C4-2B (cell line): ENCODE measurements at regions not wholly inside any gene's neighbourhood (a gene's known extent, or its start where the extent isn't known, plus 50 kb on each side); places are given as distances from the start of the nearest gene placed in this dataset.

ENCODE experiments used
- ZFX ChIP-seq: fragments of 450-650 bp; IDR thresholded peaks from 2 replicates; pipeline ENCODE4 v1.6.1; 2017
- TF ChIP-seq, protein P1 (sequence below): fragments of 450-650 bp; conservative IDR thresholded peaks from 2 replicates; pipeline ENCODE4 v1.5.1; 2017; ENCODE audit warnings: mild to moderate bottlenecking

DNA sequence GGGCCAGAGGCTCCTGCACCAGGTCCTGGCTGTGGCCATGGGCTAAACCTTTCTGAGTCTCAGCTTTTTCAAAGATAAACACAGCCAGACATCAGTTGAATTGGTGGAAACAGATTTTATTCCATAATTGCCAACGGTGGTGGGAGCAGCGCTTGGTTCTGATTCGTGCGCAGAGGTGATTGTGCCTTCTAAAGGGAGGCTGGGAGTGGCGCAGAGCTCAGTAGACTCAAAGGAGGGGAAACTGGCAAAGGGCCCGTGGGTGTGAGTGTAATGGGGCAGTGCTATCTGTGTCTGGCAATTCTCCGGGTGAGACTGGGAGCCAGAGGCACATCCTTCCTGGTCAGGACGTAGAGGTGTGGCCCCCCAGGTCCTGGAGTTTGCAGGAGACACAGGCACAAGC, 169.4 kb upstream of the PPP1R26 start:
- TF ChIP-seq, protein P1, sequence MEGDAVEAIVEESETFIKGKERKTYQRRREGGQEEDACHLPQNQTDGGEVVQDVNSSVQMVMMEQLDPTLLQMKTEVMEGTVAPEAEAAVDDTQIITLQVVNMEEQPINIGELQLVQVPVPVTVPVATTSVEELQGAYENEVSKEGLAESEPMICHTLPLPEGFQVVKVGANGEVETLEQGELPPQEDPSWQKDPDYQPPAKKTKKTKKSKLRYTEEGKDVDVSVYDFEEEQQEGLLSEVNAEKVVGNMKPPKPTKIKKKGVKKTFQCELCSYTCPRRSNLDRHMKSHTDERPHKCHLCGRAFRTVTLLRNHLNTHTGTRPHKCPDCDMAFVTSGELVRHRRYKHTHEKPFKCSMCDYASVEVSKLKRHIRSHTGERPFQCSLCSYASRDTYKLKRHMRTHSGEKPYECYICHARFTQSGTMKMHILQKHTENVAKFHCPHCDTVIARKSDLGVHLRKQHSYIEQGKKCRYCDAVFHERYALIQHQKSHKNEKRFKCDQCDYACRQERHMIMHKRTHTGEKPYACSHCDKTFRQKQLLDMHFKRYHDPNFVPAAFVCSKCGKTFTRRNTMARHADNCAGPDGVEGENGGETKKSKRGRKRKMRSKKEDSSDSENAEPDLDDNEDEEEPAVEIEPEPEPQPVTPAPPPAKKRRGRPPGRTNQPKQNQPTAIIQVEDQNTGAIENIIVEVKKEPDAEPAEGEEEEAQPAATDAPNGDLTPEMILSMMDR = no peak
- no peak for TF ChIP-seq ZFX
